ENCODE measurements at regions not wholly inside any gene's neighbourhood (a gene's known extent, or its start where the extent isn't known, plus 50 kb on each side); places are given as distances from the start of the nearest gene placed in this dataset.

- intact Hi-C loops (cut with DNase I), result no loop called here
- WGBS, 2 donors, result 42 to 48% methylated on average over 8 of the region's 8 CpGs
- Histone ChIP-seq H3K4me3 (no peak overlapping the region), H3K27me3 (no peaks in the 10 kb centered on the region), H3K27ac (no peak overlapping the region), H3K4me1 (no peaks in the 10 kb centered on the region), H3K9me3 (no peaks in the 10 kb centered on the region), H3K36me3 (replicated peaks in 1 of 2; ENCODE audit: insufficient read depth in 1 of 2, low read depth in 2 of 2) (no peaks in the 10 kb centered on the region)
- TF ChIP-seq POLR2A (IDR thresholded peaks at IDR 0.05) (no peak), CTCF (IDR thresholded peaks at IDR 0.05) (no peak)
- DNase-seq (no peak), ATAC-seq (no peak)
Observed at GRCh38 chr12:107523775-107524535, 161.6 kb upstream of the PWP1 start.

GRCh38 chr12:107525063-107525718, 160.4 kb upstream of the PWP1 start:
- Histone ChIP-seq H3K36me3 (replicated peaks in 1 of 2; ENCODE audit: insufficient read depth in 1 of 2, low read depth in 2 of 2) (no peaks in the 10 kb centered on the region), H3K4me1 (no peaks in the 10 kb centered on the region), H3K9me3 (no peaks in the 10 kb centered on the region), H3K27ac (no peak overlapping the region), H3K4me3 (no peak overlapping the region), H3K27me3 (no peaks in the 10 kb centered on the region)
- WGBS, 2 donors, result 69 to 75% methylated on average over 8 of the region's 8 CpGs
- ATAC-seq (no peak), DNase-seq (no peak)
- intact Hi-C loops (cut with DNase I), result no loop called here
- TF ChIP-seq POLR2A (IDR thresholded peaks at IDR 0.05) (no peak), CTCF (IDR thresholded peaks at IDR 0.05) (no peak)

- H3K4me1 ChIP-seq, result no peaks in the 10 kb centered on the region
- no peaks in the 10 kb centered on the region for H3K9me3 ChIP-seq
- 62 to 76% methylated on average over 8 of the region's 8 CpGs for WGBS, 2 donors
- H3K27me3 ChIP-seq, result no peaks in the 10 kb centered on the region
- no peak overlapping the region for H3K4me3 ChIP-seq
- intact Hi-C loops (cut with DNase I), result no loop called here
- H3K36me3 ChIP-seq (replicated peaks in 1 of 2; ENCODE audit: insufficient read depth in 1 of 2, low read depth in 2 of 2), result no peaks in the 10 kb centered on the region
- DNase-seq, result no peak
- no peak overlapping the region for H3K27ac ChIP-seq
- no peak for ATAC-seq
- TF ChIP-seq CTCF (IDR thresholded peaks at IDR 0.05) (no peak), POLR2A (IDR thresholded peaks at IDR 0.05) (no peak)
Observed at GRCh38 chr12:107525719-107526554, 159.7 kb upstream of the PWP1 start.

GRCh38 chr12:107526555-107527180, 158.9 kb upstream of the PWP1 start:
- Histone ChIP-seq H3K27me3 (no peaks in the 10 kb centered on the region), H3K36me3 (replicated peaks in 1 of 2; ENCODE audit: insufficient read depth in 1 of 2, low read depth in 2 of 2) (no peaks in the 10 kb centered on the region), H3K4me1 (no peaks in the 10 kb centered on the region), H3K4me3 (no peak overlapping the region), H3K27ac (no peak overlapping the region), H3K9me3 (no peaks in the 10 kb centered on the region)
- 86 to 91% methylated on average over 3 of the region's 3 CpGs for WGBS, 2 donors
- intact Hi-C loops (cut with DNase I), result no loop called here
- TF ChIP-seq POLR2A (IDR thresholded peaks at IDR 0.05) (no peak), CTCF (IDR thresholded peaks at IDR 0.05) (no peak)
- ATAC-seq (no peak), DNase-seq (no peak)

All from body of pancreas (tissue), 4 donors.